SK-N-SH (cell line): ENCODE measurements at regions not wholly inside any gene's neighbourhood (a gene's known extent, or its start where the extent isn't known, plus 50 kb on each side); places are given as distances from the start of the nearest gene placed in this dataset.

Experiments used
- CTCF ChIA-PET: fragments of 300-600, 350-600 bp; formaldehyde crosslinking; extraction: SDS; loops from one replicate; lab custom pipeline; 2021; lab: Yijun Ruan, JAX
- POLR2A ChIA-PET: fragments of 350-600 bp; sonication (Branson Sonifier 250); formaldehyde crosslinking; extraction: SDS; loops from one replicate; lab custom pipeline; 2020; ENCODE audit warnings: antibody characterized with exemption, inconsistent platforms; lab: Yijun Ruan, JAX
- DNase-seq: peaks from one replicate; pipeline ENCODE4 v3.0.0; 2012
- H2AFZ ChIP-seq: fragments of 200-600 bp; sonication (generic); 2 replicates; pipeline ENCODE4 v1.8.1; 2016; ENCODE audit warnings: antibody characterized with exemption, mild to moderate bottlenecking, low read depth
- H3F3A ChIP-seq: fragments of 200-600 bp; sonication (generic); replicated peaks from 2 replicates; pipeline ENCODE3; 2016; ENCODE audit warnings: antibody characterized with exemption, mild to moderate bottlenecking; ENCODE audit not compliant: insufficient read depth
- H3K27ac ChIP-seq, 2 experiments: fragments of 200-500 bp in 1 of 2; fragments of 200-600 bp in 1 of 2; sonication (Bioruptor generic) in 1 of 2; sonication (generic), shearing (Covaris generic) in 1 of 2; 2 replicates each; pipeline versions ENCODE4 v1.5.1 to v1.6.1; 2014 to 2016; ENCODE audit warnings: low read depth in 2 of 2, inconsistent platforms in 1 of 2, low read length in 1 of 2, mild to moderate bottlenecking in 1 of 2, mixed read lengths in 1 of 2
- H3K27me3 ChIP-seq: fragments of 200-600 bp; sonication (generic), shearing (Covaris generic); 2 replicates; pipeline ENCODE4 v1.6.1; 2016; ENCODE audit warnings: mixed run types; ENCODE audit not compliant: insufficient read depth
- H3K36me3 ChIP-seq, 2 experiments: fragments of 200-500 bp in 1 of 2; fragments of 200-600 bp in 1 of 2; sonication (Bioruptor generic) in 1 of 2; sonication (generic) in 1 of 2; replicated peaks in 1 of 2; 2 replicates each; pipeline versions ENCODE3 to v1.5.1; 2014 to 2016; ENCODE audit warnings: low read length in 1 of 2, mild to moderate bottlenecking in 1 of 2; ENCODE audit not compliant: insufficient read depth in 2 of 2, control insufficient read depth in 1 of 2
- H3K4me1 ChIP-seq, 2 experiments: fragments of 200-500 bp in 1 of 2; fragments of 200-600 bp in 1 of 2; sonication (Bioruptor generic) in 1 of 2; sonication (generic), shearing (Covaris generic) in 1 of 2; 2 replicates each; pipeline versions ENCODE4 v1.5.1 to v1.6.1; 2014 to 2016; ENCODE audit warnings: low read depth in 1 of 2, low read length in 1 of 2, mixed run types in 1 of 2; ENCODE audit not compliant: insufficient read depth in 2 of 2, control insufficient read depth in 1 of 2
- H3K4me2 ChIP-seq: fragments of 200-600 bp; sonication (generic), shearing (Covaris generic); 2 replicates; pipeline ENCODE4 v1.6.1; 2017; ENCODE audit warnings: mixed run types
- H3K4me3 ChIP-seq, 2 experiments: fragments of 200-500 bp in 1 of 2; fragments of 200-600 bp in 1 of 2; sonication (Bioruptor generic) in 1 of 2; sonication (generic), shearing (Covaris generic) in 1 of 2; 2 replicates each; pipeline versions ENCODE4 v1.5.1 to v1.8.1; 2014 to 2016; ENCODE audit warnings: low read depth in 2 of 2, inconsistent platforms in 1 of 2, low read length in 1 of 2, mild to moderate bottlenecking in 1 of 2, mixed read lengths in 1 of 2, moderate library complexity in 1 of 2
- H3K79me2 ChIP-seq: fragments of 200-600 bp; sonication (generic); 2 replicates; pipeline ENCODE4 v1.8.1; 2017; ENCODE audit warnings: mild to moderate bottlenecking; ENCODE audit not compliant: insufficient read depth
- H3K9ac ChIP-seq: fragments of 200-600 bp; sonication (generic); 2 replicates; pipeline ENCODE4 v1.6.1; 2017; ENCODE audit warnings: mixed run types
- H3K9me2 ChIP-seq: fragments of 200-600 bp; sonication (generic); 2 replicates; pipeline ENCODE4 v1.6.1; 2017; ENCODE audit warnings: mixed run types
- H3K9me3 ChIP-seq: fragments of 200-600 bp; sonication (generic); 2 replicates; pipeline ENCODE4 v1.6.1; 2017; ENCODE audit warnings: mixed run types, mild to moderate bottlenecking, moderate library complexity
- H4K20me1 ChIP-seq: fragments of 200-600 bp; sonication (generic); 2 replicates; pipeline ENCODE4 v1.6.1; 2017; ENCODE audit warnings: mild to moderate bottlenecking, mixed run types; ENCODE audit not compliant: insufficient read depth
- ELF1 ChIP-seq: IDR thresholded peaks from 2 replicates; pipeline ENCODE4 v1.4.0; 2012
- FOSL2 ChIP-seq: IDR thresholded peaks from 2 replicates; pipeline ENCODE4 v1.4.0; 2012; ENCODE audit warnings: low read depth, mild to moderate bottlenecking, moderate library complexity, borderline replicate concordance
- FOXJ3 ChIP-seq: sonication (generic); formaldehyde crosslinking; IDR thresholded peaks from 2 replicates; pipeline ENCODE4 v1.5.1; 2020; ENCODE audit warnings: mild to moderate bottlenecking, missing genetic modification reagents
- FOXM1 ChIP-seq: IDR thresholded peaks from 2 replicates; pipeline ENCODE4 v1.4.0; 2012; ENCODE audit warnings: low read depth, mild to moderate bottlenecking
- JUND ChIP-seq: IDR thresholded peaks from 2 replicates; pipeline ENCODE4 v1.4.0; 2012
- MEF2A ChIP-seq: IDR thresholded peaks from 2 replicates; pipeline ENCODE4 v1.4.0; 2012; ENCODE audit warnings: low read depth, borderline replicate concordance
- NFIC ChIP-seq: IDR thresholded peaks from 2 replicates; pipeline ENCODE4 v1.4.0; 2012; ENCODE audit warnings: borderline replicate concordance
- NRF1 ChIP-seq: IDR thresholded peaks from 2 replicates; pipeline ENCODE4 v1.6.1; 2012; ENCODE audit warnings: low read depth, mild to moderate bottlenecking, low read length
- POLR2AphosphoS5 ChIP-seq: IDR thresholded peaks from 2 replicates; pipeline ENCODE4 v1.6.1; 2012; ENCODE audit warnings: low read depth, low read length
- SIN3A ChIP-seq: IDR thresholded peaks from 2 replicates; pipeline ENCODE4 v1.6.1; 2012; ENCODE audit warnings: low read depth, mild to moderate bottlenecking, low read length, moderate library complexity, borderline replicate concordance
- SMC3 ChIP-seq: IDR thresholded peaks from 2 replicates; pipeline ENCODE4 v1.6.1; 2012; ENCODE audit warnings: low read depth, low read length, improper control_type of control experiment
- WGBS: methylation state at CpG from one replicate; pipeline ENCODE4 v1.1.6; 2017; ENCODE audit warnings: low lambda C conversion rate; 5-methylcytosine and 5-hydroxymethylcytosine counted together
- TF ChIP-seq, protein P1 (sequence below): IDR thresholded peaks from 2 replicates; pipeline ENCODE4 v1.4.0; 2012; ENCODE audit warnings: low read depth, borderline replicate concordance
- TF ChIP-seq, protein P2 (sequence below): IDR thresholded peaks from 2 replicates; pipeline ENCODE4; 2012
- TF ChIP-seq, protein P3 (sequence below): fragments of 150-350 bp; IDR thresholded peaks from 2 replicates; pipeline ENCODE4 v1.6.1; 2017; ENCODE audit warnings: antibody characterized with exemption, low read length, low read depth, borderline replicate concordance

GRCh38 chr22:47561115-47561675 is 798.7 kb downstream of the TBC1D22A start:
- Histone ChIP-seq H3K4me2 (no peak overlapping the region), H3K9ac (no peak overlapping the region), H3K27ac (no peak overlapping the region), H3K27me3 (no peaks in the 10 kb centered on the region; the same call in 1 of the 2 replicates), H3K36me3 (no peaks in the 10 kb centered on the region), H3K4me1 (no peaks in the 10 kb centered on the region; a peak in 1 of 4 replicates), H3K79me2 (no peaks in the 10 kb centered on the region), H3K9me2 (no peaks in the 10 kb centered on the region), H3K9me3 (no peaks in the 10 kb centered on the region), H4K20me1 (no peaks in the 10 kb centered on the region), H2AFZ (no peak overlapping the region), H3K4me3 (no peak overlapping the region), H3F3A (no peaks in the 10 kb centered on the region)
- 15% methylated on average over 9 of the region's 9 CpGs for WGBS
- ChIA-PET CTCF (no interaction called here), POLR2A (no interaction called here)
- no peak for DNase-seq
- TF ChIP-seq MEF2A (no peak), NFIC (no peak), FOSL2 (no peak), FOXM1 (no peak), ELF1 (no peak), SMC3 (no peak), POLR2AphosphoS5 (no peak)
- TF ChIP-seq, protein P1, sequence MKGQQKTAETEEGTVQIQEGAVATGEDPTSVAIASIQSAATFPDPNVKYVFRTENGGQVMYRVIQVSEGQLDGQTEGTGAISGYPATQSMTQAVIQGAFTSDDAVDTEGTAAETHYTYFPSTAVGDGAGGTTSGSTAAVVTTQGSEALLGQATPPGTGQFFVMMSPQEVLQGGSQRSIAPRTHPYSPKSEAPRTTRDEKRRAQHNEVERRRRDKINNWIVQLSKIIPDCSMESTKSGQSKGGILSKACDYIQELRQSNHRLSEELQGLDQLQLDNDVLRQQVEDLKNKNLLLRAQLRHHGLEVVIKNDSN, result no peak

GRCh38 chr22:47558828-47559700 is 796.6 kb downstream of the TBC1D22A start:
- ChIA-PET CTCF (interaction anchor here (0.7 kb wide), 1 partner anchor 760 kb away, joined by 3 read pairs; no protein-coding TSS in a partner anchor), POLR2A (no interaction called here)
- Histone ChIP-seq H3K4me1 (no peaks in the 10 kb centered on the region), H3K36me3 (no peaks in the 10 kb centered on the region), H3K27ac (no peak overlapping the region), H3K9me3 (no peaks in the 10 kb centered on the region), H4K20me1 (no peaks in the 10 kb centered on the region), H3K9me2 (no peaks in the 10 kb centered on the region), H3K79me2 (no peaks in the 10 kb centered on the region), H3K9ac (no peak overlapping the region), H2AFZ (no peak overlapping the region), H3K4me2 (no peak overlapping the region), H3K27me3 (no peaks in the 10 kb centered on the region; the same call in 1 of the 2 replicates), H3K4me3 (no peak overlapping the region), H3F3A (no peaks in the 10 kb centered on the region)
- DNase-seq, result no peak
- 12% methylated on average over 12 of the region's 16 CpGs for WGBS
- TF ChIP-seq NRF1 (no peak), SIN3A (no peak), JUND (no peak), MEF2A (no peak), FOXJ3 (no peak)
- TF ChIP-seq, protein P2, sequence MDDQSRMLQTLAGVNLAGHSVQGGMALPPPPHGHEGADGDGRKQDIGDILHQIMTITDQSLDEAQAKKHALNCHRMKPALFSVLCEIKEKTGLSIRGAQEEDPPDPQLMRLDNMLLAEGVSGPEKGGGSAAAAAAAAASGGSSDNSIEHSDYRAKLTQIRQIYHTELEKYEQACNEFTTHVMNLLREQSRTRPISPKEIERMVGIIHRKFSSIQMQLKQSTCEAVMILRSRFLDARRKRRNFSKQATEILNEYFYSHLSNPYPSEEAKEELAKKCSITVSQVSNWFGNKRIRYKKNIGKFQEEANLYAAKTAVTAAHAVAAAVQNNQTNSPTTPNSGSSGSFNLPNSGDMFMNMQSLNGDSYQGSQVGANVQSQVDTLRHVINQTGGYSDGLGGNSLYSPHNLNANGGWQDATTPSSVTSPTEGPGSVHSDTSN, result no peak
- TF ChIP-seq, protein P1, result no peak
- TF ChIP-seq, protein P3, sequence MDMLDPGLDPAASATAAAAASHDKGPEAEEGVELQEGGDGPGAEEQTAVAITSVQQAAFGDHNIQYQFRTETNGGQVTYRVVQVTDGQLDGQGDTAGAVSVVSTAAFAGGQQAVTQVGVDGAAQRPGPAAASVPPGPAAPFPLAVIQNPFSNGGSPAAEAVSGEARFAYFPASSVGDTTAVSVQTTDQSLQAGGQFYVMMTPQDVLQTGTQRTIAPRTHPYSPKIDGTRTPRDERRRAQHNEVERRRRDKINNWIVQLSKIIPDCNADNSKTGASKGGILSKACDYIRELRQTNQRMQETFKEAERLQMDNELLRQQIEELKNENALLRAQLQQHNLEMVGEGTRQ, result no peak
